ENCODE measurements at regions not wholly inside any gene's neighbourhood (a gene's known extent, or its start where the extent isn't known, plus 50 kb on each side); places are given as distances from the start of the nearest gene placed in this dataset.

- TF ChIP-seq CSRNP3 (CRISPR knock-in tag; IDR thresholded peaks at IDR 0.05) (no peak), ESRRG (CRISPR knock-in tag; IDR thresholded peaks at IDR 0.05) (no peak), PATZ1 (CRISPR knock-in tag; IDR thresholded peaks at IDR 0.05; ENCODE audit: borderline replicate concordance) (no peak), ZNF565 (CRISPR knock-in tag; conservative IDR thresholded peaks at IDR 0.05; ENCODE audit: low read depth) (no peak), ISL1 (CRISPR knock-in tag; IDR thresholded peaks at IDR 0.05) (no peak), ZC3H10 (CRISPR knock-in tag; IDR thresholded peaks at IDR 0.05) (no peak), ZFP3 (CRISPR knock-in tag; IDR thresholded peaks at IDR 0.05) (no peak)
Observed at GRCh38 chr18:22314420-22314819, 103.3 kb downstream of the CTAGE1 start.
